ENCODE measurements at regions not wholly inside any gene's neighbourhood (a gene's known extent, or its start where the extent isn't known, plus 50 kb on each side); places are given as distances from the start of the nearest gene placed in this dataset.
"Not testable (repeated sequence)": the region's sequence is repeated elsewhere in the genome, so short reads cannot be mapped to it uniquely, and the experiment has no call there.

DNA sequence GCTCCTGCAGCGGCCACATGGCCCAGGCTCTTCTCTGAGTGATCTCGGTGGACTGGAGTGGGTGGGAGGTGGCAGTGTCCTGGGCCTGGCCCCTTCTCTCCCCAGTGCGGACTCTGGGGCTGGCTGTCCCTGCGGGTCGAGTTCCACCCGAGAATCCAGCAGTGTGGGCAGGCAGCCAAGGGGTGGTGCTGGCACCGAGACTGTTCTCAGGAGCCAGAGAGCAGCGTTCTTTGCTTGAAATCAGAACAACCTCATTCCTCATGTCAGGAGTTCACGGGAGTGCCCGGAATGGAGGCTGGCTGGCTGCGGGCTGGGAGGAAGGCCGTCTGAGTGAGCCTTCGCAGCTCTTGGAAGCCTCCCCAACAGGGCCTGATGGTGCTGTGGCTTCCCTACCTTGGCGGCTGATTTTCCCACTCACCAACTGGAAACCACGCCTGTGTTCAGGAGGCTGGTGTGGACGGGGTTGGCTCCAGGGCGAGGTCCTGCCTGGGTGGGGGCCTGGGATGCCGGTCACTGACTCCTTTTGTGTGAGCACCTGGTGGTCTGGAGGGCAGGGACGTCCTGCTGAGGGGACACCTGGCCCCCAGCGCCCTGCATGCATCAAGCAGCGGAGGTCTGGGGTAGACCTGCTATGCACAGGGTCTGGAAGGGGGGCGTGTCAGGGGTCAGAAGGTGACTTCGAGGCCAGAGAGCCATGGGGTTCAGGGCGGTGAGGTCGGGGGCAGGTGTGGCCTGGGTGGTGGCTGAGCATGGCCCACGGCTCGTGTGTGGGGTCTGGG, 137.6 kb downstream of the TMEM121 start:
- peak; percentile 45 for DNase-seq

DNA sequence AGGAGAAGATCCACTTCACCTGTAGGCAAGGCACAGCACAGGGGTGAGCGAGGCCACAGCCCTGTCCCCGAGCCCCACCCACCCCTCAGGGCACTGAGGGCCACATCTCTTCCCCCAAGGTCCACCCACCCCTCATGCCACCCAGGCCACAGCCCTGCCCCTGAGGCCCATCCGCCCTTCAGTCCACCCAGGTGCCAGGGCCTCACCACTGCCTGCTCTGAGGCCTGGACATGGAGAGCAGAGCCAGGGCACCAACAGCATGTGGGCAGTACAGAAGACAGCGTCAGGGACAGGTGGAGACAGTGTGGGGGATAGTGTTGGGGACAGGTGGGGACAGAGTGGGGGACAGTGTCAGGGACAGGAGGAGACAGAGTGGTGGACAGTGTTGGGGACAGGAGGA, 138.3 kb downstream of the TMEM121 start:
- DNase-seq, result peak; percentile 56

DNA sequence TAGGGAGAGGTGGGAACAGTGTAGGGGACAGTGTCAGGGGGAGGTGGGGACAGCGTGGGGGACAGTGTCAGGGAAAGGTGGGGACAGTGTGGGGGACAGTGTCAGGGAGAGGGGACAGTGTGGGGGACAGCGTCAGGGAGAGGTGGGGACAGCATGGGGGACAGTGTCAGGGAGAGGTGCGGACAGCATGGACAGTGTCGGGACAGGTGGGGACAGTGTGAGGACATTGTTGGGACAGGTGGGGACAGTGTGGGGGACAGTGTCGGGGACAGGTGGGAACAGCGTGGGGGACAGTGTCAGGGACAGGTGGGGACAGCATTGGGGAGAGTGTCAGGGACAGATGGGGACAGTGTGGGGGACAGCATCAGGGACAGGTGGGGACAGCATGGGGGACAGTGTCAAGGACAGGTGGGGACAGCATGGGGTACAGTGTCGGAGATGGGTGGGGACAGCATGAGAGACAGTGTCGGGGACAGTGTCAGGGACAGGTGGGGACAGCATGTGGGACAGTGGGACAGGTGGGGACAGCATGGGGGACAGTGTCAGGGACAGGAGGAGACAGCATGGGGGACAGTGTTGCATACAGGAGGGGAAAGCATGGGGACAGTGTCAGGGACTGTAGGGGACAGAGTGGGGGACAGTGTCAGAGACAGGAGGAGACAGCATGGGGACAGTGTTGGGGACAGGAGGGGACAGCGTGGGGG, 139.0 kb downstream of the TMEM121 start:
- no peak for DNase-seq

DNA sequence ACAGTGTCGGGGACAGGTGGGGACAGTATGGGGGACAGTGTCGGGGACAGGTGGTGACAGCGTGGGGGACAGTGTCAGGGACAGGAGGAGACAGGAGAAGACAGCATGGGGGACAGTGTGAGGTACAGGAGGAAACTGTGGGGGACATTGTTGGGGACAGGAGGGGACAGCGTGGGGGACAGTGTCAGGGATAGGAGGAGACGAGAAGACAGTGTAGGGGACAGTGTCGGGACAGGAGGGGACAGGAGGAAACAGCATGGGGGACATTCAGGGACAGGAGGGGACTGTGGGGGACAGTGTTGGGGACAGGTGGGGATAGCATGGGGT, 139.5 kb downstream of the TMEM121 start:
- DNase-seq, result no peak

DNA sequence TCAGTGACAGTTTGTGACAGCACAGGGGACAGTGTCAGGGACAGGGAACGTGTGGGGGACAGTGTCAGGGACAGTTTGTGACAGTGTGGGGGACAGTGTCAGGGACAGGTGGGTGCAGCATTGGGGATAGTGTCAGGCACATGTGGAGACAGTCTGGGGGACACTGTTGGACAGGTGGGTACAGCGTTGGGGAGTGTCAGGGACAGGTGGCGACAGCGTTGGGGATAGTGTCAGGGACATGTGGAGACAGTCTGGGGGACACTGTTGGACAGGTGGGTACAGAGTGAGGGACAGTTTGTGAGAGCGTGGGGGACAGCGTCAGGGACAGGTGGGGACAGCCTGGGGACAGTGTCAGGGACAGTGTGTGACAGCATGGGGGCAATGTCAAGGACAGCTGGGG, 140.0 kb downstream of the TMEM121 start:
- DNase-seq, result no peak

DNA sequence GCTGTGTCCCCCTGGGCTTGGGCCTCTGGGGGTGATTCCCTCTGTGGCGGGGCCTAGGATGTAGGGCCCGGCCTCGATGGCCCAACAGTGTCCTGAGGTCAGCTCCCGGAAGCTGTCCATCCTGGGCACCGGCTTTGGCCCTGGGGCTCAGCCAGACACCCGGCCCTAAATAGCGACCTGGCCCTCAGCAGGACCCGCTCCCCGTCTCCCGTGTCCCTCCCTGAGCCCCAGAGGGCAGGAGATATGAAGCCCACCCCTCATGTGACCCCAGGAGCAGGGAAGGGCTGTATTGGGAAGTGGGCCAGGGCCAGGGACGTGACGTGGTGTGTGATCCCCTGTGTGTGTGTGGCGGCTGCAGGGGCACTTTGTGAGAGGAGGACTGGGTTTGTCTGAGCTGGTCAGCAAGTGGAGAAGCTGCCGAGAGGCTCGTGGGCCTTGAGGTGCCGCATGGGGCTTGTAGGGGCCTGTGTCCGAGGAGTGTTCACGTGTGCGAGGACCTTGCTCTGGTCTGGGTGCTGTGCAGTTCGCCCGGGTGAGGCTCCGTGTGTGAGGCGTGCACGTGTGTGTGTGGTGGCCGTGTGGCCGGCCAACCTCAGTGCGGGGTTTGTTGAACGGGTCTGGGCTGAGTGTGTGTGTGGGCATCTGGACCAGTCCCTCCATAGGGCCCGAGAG, 140.7 kb downstream of the TMEM121 start:
- DNase-seq, result not testable (repeated sequence)

DNA sequence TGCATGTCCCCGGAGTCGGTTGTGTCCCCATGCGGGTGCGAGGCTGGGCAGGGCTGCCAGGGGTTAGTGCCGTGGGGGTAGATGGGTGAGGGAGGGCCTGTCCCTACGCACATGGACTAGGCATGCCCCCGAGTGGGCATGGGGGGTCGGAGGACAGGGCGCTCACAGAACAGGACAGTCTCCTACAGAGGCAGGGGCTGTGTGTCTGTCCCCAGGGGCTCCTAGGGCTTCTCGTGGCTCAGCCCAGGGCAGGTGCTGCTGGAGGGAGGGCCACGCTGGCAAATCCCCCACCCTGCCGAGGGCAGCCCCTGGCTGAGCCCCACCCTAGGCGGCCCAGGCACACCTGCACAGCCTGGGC, 141.3 kb downstream of the TMEM121 start:
- DNase-seq, result not testable (repeated sequence)

DNA sequence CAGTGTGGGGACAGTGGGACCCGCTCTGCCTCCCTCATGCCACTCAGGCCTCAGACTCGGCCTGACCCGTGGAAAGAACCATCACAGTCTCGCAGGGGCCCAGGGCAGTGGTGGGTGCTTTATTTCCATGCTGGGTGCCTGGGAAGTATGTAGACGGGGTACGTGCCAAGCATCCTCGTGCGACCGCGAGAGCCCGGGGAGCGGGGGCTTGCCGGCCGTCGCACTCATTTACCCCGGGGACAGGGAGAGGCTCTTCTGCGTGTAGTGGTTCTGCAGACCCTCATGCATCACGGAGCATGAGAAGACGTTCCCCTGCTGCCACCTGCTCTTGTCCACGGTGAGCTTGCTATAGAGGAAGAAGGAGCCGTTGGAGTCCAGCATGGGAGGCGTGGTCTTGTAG, 141.6 kb downstream of the TMEM121 start:
- not testable (repeated sequence) for DNase-seq

DNA sequence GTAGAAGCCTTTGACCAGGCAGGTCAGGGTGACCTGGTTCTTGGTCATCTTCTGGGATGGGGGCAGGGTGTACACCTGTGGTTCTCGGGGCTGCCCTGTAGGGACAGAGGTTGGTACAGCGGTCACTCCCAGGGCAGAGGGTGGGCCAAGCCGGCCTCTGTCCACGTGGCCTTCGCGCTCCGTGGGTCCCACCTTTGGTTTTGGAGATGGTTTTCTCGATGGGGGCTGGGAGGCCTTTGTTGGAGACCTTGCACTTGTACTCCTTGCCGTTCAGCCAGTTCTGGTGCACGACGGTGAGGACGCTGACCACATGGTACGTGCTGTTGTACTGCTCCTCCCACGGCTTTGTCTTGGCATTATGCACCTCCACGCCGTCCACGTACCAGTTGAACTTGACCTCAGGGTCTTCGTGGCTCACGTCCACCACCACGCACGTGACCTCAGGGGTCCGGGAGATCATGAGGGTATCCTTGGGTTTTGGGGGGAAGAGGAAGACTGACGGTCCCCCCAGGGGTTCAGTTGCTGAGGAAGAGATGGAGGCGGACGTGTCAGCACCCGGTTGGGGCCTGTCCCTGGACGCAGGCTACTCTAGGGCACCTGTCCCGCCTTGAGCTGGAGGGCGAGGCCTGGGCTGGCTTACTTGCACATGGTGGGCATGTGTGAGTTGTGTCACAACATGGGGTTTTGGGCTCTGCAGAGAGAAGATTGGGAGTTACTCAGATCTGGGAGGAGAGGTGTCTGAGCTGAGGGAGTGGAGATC, 142.3 kb downstream of the TMEM121 start:
- not testable (repeated sequence) for DNase-seq

DNA sequence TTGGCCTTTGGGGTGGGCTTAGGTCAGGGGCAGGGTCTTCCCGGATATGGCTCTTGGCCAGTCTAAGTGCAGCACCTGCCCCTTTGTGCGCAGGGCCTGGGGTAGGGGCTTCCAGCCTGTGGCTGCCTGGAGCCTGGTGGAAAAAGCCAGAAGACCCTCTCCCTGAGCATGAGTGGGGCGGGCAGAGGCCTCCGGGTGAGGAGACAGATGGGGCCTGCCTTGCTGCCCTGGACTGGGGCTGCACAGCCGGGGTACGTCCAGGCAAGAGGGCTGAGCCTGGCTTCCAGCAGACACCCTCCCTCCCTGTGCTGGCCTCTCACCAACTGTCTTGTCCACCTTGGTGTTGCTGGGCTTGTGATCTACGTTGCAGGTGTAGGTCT, 142.8 kb downstream of the TMEM121 start:
- DNase-seq, result not testable (repeated sequence)

DNA sequence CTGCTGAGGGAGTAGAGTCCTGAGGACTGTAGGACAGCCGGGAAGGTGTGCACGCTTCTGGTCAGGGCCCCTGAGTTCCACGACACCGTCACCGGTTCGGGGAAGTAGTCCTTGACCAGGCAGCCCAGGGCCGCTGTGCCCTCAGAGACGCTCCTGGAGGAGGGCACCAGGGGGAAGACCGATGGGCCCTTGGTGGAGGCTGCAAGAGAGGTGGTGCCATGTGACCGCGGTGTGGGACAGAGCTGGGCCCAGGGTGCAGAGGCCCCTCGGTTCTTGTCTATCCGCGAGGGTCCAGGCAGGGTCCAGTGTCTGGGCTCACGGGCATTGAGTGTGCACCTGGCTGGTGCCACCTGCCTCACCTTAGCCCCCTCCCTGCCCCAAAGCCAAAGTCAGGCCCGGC, 143.3 kb downstream of the TMEM121 start:
- not testable (repeated sequence) for DNase-seq

DNA sequence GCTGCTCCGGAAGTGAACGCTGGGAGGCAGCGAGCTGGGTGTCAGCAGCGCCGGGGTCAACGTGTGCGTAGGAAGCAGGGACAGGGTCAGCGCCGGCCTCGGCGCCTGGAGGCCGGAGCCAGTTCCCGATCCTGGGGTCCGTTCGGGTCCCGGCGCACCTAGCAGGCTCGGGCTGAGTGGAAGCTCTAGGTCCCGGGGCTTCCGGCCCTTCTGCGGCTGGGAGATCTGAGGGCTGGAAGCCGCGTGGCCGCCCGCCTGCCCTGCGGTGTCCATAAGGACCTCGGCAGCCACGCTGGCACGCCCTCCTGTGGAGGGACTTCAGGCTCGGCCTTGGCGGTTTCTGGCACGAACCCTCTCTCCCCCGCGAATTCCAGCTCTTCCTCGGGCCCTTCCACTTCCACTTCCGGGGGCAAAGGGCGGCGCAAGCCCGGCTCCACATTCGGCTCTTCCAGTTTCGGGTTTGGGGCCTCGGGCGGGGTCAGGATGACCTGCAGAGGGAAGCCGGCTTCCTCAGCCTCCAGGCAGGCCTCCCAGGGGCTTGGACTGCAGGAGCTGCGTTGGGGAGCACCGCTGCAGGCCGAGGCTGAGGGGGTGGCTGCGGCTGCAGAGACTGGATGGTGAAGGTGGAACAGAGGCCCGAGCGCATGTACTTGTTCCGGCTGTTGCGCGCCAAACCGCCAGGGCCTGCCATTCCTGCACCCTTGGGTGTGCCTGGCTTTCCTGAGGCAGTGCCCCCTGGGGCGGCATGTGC, 146.2 kb downstream of the TMEM121 start:
- not testable (repeated sequence) for DNase-seq

DNA sequence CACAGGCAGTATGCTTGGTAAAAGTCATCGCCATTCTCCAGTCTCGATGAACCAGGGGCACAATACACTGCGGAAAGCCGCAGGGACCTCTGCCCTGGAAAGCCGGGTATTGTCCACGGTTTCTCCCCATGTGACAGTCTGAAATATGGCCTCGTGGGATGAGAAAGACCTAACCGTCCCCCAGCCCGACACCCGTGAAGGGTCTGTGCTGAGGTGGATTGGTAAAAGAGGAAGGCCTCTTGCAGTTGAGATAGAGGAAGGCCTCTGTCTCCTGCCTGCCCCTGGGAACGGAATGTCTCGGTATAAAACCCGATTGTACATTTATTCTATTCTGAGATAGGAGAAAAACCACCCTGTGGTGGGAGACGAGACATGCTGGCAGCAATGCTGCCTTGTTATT, 149.1 kb downstream of the TMEM121 start:
- not testable (repeated sequence) for DNase-seq

DNA sequence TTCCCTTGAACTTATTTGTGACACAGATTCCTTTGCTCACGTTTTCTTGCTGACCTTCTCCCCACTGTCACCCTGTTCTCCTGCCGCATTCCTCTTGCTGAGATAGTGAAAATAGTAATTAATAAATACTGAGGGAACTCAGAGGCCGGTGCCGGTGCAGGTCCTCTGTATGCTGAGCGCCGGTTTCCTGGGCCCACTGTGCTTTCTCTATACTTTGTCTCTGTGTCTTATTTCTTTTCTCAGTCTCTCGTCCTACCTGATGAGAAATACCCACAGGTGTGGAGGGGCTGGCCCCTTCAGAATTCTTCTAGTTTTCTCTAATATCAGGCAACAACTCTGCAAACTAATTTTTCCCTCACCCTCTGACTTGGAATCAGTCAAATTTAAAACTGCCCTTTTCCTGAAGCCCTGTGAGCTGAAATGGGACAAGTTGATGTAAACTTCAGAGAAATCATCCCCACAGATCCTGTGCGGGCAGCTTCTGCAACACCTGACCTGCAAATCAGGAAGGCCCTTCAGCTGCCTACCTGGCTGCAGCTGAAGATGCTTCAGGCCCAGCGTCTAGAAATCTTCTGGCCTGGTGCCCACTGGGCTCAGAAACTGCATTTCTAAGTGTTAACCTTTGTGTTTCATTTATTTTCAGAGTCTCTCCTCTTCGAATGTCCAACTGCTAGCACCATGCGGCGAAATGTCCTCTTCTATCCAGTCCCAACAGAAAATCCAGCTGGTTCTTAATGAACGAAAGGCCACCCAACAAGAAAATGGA, 149.7 kb downstream of the TMEM121 start:
- DNase-seq, result not testable (repeated sequence)

DNA sequence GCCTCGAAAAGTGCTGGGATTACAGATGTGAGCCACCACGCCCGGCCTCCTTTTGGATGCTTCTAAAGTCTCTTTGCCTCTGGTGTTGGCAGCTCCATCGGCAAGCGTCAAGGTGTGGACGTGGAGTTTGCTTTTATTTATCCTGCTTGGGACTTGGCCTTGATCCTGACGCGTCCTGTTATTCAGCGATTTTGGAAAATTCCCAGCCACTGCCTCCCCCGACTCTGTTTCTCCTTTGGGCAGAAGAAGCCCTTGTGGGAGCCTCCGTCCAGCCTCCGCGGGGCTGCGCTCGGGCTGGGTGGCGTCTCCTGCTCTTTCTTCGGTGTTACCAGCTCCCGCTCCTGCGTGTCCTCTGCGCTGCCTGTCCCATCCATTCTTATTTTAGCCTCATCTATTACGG, 151.7 kb downstream of the TMEM121 start:
- peak; percentile 41 for DNase-seq

DNA sequence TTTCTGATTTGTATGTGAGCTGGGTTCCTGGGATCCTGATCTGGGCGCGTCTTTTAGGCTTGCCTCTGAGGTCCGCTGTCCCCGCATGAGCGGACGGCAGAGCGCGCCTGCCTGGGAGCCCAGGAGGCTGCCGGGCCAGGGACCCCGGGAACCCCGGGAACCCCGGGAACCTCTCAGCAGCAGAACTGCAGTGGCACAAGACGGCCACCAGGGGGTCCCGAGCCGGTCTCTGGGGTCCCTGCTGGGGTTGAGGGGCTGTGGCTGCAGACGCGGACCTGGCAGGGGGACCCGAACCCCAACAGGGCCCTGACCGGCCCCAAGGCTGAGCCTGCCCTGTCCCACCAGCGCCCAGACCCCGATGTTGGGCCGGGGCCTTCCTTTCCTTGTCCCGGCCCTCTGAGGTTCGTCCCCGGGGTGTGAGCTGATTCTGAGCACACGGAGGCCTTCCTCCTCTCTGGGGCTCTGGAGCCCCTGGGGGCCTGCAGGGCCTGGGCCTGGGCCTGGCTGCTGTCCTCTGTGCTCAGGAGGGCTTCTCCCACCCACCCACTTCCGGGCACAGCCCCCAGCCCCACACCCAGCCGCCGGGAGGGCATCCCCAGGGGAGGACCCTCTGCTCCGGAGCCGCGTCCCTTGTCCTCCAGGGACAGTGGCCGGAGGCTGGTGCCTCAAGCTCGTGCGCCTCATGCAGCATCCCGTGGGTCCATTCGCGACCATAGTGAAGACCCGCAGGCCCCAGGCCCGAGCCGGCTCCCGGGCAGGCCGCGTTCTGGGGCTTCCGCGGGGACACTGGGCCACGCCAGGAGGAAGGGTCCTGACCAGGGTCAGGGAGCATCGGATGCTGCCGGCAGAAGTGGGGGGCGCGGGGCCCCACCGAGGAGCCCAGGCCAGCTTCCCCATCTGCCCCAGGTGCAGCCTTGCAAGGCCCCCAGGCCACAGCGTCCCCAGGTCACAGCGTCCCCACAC, 152.9 kb downstream of the TMEM121 start:
- DNase-seq, result peak; percentile 47

DNA sequence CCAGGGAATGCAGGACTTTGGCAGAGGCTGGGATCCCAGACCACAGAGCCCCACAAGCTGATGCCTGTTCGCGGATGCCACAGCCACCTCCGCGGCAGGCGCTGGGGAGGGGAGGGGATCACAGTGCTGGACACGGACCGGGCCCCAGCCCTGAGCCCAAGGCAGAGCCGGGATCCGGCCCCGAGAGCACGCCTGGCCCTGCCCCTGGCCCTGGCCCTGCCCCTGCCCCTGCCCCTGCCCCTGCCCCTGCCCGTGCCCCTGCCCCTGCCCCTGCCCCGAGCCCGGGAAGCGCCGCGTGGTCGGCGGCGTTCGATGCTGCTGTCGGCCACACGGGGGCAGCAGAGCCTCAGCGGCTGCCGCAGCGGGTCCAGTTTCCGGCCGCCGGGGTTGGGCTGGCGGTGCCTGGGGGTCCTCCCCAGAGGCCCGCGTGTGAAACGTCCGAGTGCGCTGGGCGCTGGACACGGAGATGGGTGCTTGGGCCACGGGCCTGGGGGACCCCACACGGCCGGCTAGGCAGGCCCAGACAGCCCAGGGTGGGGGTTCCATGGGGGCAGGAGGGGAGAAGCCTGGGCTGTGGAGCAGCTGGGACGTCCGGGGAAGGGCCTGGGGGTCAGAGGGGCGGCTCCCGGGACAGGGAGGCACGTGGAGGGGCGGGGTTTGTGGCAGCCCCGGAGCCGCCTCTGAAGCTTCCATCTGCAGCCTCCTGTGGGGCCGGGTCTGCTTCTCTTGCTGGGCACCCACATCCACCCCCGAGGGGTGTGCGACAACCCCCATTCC, 153.8 kb downstream of the TMEM121 start:
- not testable (repeated sequence) for DNase-seq

DNA sequence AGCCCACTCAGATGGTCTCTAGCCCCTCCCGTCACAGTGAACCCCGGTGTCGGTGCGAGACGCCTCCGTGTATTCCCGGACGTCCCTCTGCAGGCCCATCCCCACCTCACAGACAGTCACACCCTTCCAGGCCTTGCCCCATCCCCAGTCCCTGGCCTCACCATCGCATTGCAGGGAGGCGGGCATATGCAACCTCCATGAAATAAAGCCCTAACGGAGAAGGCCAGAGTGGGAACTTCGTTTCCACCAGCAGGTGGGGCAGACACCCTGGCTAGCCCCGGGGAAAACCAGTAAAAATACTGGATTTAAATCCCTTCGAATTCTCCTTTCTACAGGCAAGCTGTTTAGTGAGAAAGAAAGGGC, 154.3 kb downstream of the TMEM121 start:
- peak; percentile 61 for DNase-seq

DNA sequence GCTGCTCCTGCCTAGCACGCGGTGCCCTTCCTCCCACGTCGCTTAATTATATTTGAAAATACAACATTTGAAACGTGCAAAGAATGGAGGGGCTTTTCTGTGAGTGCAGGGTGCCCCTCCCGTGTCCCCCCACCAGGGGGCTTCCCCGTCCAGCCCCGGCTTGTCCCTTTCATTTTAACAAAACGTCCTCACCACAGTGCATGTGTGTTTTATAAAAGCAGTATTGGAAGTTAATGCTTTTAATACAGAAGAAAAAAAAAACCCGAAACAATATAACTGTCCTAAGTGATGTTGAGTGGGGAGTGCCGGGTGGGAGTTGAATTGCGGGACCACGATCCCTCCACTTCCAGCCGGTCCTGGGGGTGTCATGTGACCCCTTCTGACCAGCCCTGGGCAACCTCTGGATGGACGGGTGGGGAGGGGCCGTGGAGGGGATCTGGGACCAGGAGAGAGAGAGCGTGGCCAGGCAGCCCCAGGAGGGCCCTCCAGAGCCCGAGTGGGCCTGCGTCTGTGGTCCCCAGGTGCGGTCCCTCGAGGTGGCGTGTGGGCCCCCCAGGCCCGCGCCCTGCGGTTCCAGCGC, 155.3 kb downstream of the TMEM121 start:
- not testable (repeated sequence) for DNase-seq

Measured in activated effector memory CD4-positive, alpha-beta T cell treated with anti-CD3 and anti-CD28 coated beads, Interleukin-2, amount 50 U/mL, for 16 hours (primary cell).